HEK293 (cell line): ENCODE measurements at regions not wholly inside any gene's neighbourhood (a gene's known extent, or its start where the extent isn't known, plus 50 kb on each side); places are given as distances from the start of the nearest gene placed in this dataset.

Experiments used
- CTCF ChIA-PET: fragments of 350-600 bp; formaldehyde crosslinking; extraction: SDS; loops from one replicate; lab custom pipeline; 2021; ENCODE audit warnings: antibody characterized with exemption; lab: Yijun Ruan, JAX
- POLR2A ChIA-PET: fragments of 300-600 bp; formaldehyde crosslinking; extraction: SDS; loops from one replicate; lab custom pipeline; 2020; ENCODE audit warnings: antibody characterized with exemption, inconsistent platforms; lab: Yijun Ruan, JAX
- H3K27ac ChIP-seq: fragments of 200-500 bp; sonication (Bioruptor generic); 2 replicates; pipeline ENCODE4 v1.5.1; 2014; ENCODE audit warnings: low read depth, low read length, control low read depth, inconsistent platforms; ENCODE audit errors: extremely low read depth
- H3K36me3 ChIP-seq, 2 experiments: fragments of 200-500 bp in 1 of 2; sonication (Bioruptor generic) in 1 of 2; 1 replicate in 1 of 2; 2 replicates in 1 of 2; pipeline ENCODE4 v1.5.1; 2014 to 2017; ENCODE audit warnings: inconsistent platforms in 2 of 2, low read length in 2 of 2; ENCODE audit not compliant: control insufficient read depth in 2 of 2, insufficient read depth in 1 of 2
- H3K4me1 ChIP-seq: fragments of 200-500 bp; sonication (Bioruptor generic); 2 replicates; pipeline ENCODE4 v1.5.1; 2014; ENCODE audit warnings: mild to moderate bottlenecking, low read length, inconsistent platforms; ENCODE audit not compliant: control insufficient read depth, insufficient read depth
- H3K4me3 ChIP-seq: 2 replicates; pipeline ENCODE4 v1.5.1; 2011; ENCODE audit warnings: low read depth, mild to moderate bottlenecking, control low read depth, low read length, moderate library complexity
- H3K9me3 ChIP-seq: fragments of 200-500 bp; sonication (Bioruptor generic); 2 replicates; pipeline ENCODE4 v1.5.1; 2014; ENCODE audit warnings: low read depth, low read length, inconsistent platforms; ENCODE audit not compliant: control insufficient read depth, insufficient read depth
- ATF2 ChIP-seq: fragments of 450-650 bp; formaldehyde crosslinking; IDR thresholded peaks from 2 replicates; pipeline ENCODE4 v1.5.1; 2016; ENCODE audit warnings: missing biosample characterization, missing genetic modification characterization, low read depth
- BCL11A ChIP-seq: fragments of 450-650 bp; formaldehyde crosslinking; IDR thresholded peaks from 2 replicates; pipeline ENCODE4 v1.5.1; 2016; ENCODE audit warnings: low read depth, missing biosample characterization, missing genetic modification characterization
- PATZ1 ChIP-seq: fragments of 450-650 bp; formaldehyde crosslinking; IDR thresholded peaks from 2 replicates; pipeline ENCODE4 v1.5.1; 2016; ENCODE audit warnings: missing biosample characterization, missing genetic modification characterization
- PRDM4 ChIP-seq: fragments of 450-650 bp; formaldehyde crosslinking; IDR thresholded peaks from 2 replicates; pipeline ENCODE4 v1.5.1; 2017; ENCODE audit warnings: missing biosample characterization, missing genetic modification characterization
- REPIN1 ChIP-seq: fragments of 450-650 bp; formaldehyde crosslinking; IDR thresholded peaks from 2 replicates; pipeline ENCODE4 v1.5.1; 2017; ENCODE audit warnings: missing biosample characterization, missing genetic modification characterization, low read depth
- SP2 ChIP-seq: fragments of 450-650 bp; formaldehyde crosslinking; IDR thresholded peaks from 2 replicates; pipeline ENCODE4 v1.5.1; 2016; ENCODE audit warnings: missing biosample characterization, missing genetic modification characterization
- SP3 ChIP-seq: fragments of 450-650 bp; formaldehyde crosslinking; IDR thresholded peaks from 2 replicates; pipeline ENCODE4 v1.5.1; 2016; ENCODE audit warnings: missing biosample characterization, missing genetic modification characterization
- TSHZ1 ChIP-seq: fragments of 450-650 bp; formaldehyde crosslinking; IDR thresholded peaks from 2 replicates; pipeline ENCODE4 v1.5.1; 2016; ENCODE audit warnings: missing biosample characterization, missing genetic modification characterization, borderline replicate concordance
- WT1 ChIP-seq: fragments of 450-650 bp; formaldehyde crosslinking; IDR thresholded peaks from 2 replicates; pipeline ENCODE4 v1.5.1; 2016; ENCODE audit warnings: missing biosample characterization, missing genetic modification characterization
- ZNF121 ChIP-seq: fragments of 450-650 bp; formaldehyde crosslinking; IDR thresholded peaks from 2 replicates; pipeline ENCODE4 v1.5.1; 2016; ENCODE audit warnings: missing biosample characterization, missing genetic modification characterization
- ZNF155 ChIP-seq: fragments of 450-650 bp; formaldehyde crosslinking; IDR thresholded peaks from 2 replicates; pipeline ENCODE4 v1.5.1; 2016; ENCODE audit warnings: missing biosample characterization, missing genetic modification characterization
- ZNF18 ChIP-seq: fragments of 450-650 bp; formaldehyde crosslinking; IDR thresholded peaks from 2 replicates; pipeline ENCODE4 v1.5.1; 2016; ENCODE audit warnings: missing biosample characterization, missing genetic modification characterization
- ZNF2 ChIP-seq: fragments of 450-650 bp; formaldehyde crosslinking; IDR thresholded peaks from 2 replicates; pipeline ENCODE4 v1.5.1; 2016; ENCODE audit warnings: missing biosample characterization, missing genetic modification characterization
- ZNF23 ChIP-seq: fragments of 450-650 bp; formaldehyde crosslinking; IDR thresholded peaks from 2 replicates; pipeline ENCODE4 v1.5.1; 2016; ENCODE audit warnings: missing biosample characterization, missing genetic modification characterization, borderline replicate concordance
- ZNF24 ChIP-seq: fragments of 450-650 bp; formaldehyde crosslinking; IDR thresholded peaks from 2 replicates; pipeline ENCODE4 v1.5.1; 2016; ENCODE audit warnings: missing biosample characterization, missing genetic modification characterization
- ZNF292 ChIP-seq: fragments of 450-650 bp; formaldehyde crosslinking; IDR thresholded peaks from 2 replicates; pipeline ENCODE4 v1.5.1; 2016; ENCODE audit warnings: low read depth, missing biosample characterization, missing genetic modification characterization, borderline replicate concordance
- ZNF398 ChIP-seq: fragments of 450-650 bp; formaldehyde crosslinking; IDR thresholded peaks from 2 replicates; pipeline ENCODE4 v1.5.1; 2017; ENCODE audit warnings: missing biosample characterization, missing genetic modification characterization
- ZNF549 ChIP-seq: fragments of 450-650 bp; IDR thresholded peaks from 2 replicates; pipeline ENCODE4 v1.5.1; 2018; ENCODE audit warnings: missing biosample characterization, missing genetic modification characterization, mild to moderate bottlenecking, inconsistent platforms, moderate library complexity
- ZNF654 ChIP-seq: fragments of 450-650 bp; formaldehyde crosslinking; IDR thresholded peaks from 2 replicates; pipeline ENCODE4 v1.5.1; 2016; ENCODE audit warnings: low read depth, missing biosample characterization, missing genetic modification characterization
- ZNF785 ChIP-seq: fragments of 450-650 bp; formaldehyde crosslinking; IDR thresholded peaks from 2 replicates; pipeline ENCODE4 v1.5.1; 2016; ENCODE audit warnings: missing biosample characterization, missing genetic modification characterization
- ZNF837 ChIP-seq: fragments of 450-650 bp; formaldehyde crosslinking; IDR thresholded peaks from 2 replicates; pipeline ENCODE4 v1.5.1; 2016; ENCODE audit warnings: missing biosample characterization, missing genetic modification characterization

GRCh38 chr5:125228363-125229070 lies 482.1 kb upstream of the ZNF608 start (continued):
- TF ChIP-seq SP2 (tag by site-specific recombination): no peak

GRCh38 chr5:125229556-125229955 lies 483.1 kb upstream of the ZNF608 start:
- peaks cover 5% of the 10 kb centered on the region; the same call in 1 of the 2 replicates for H3K4me1 ChIP-seq
- POLR2A ChIA-PET: no interaction called here
- TF ChIP-seq ZNF837 (tag by site-specific recombination) (no peak), ZNF292 (tag by site-specific recombination) (no peak), SP3 (no peak), TSHZ1 (no peak), ZNF121 (tag by site-specific recombination) (no peak), PRDM4 (no peak), BCL11A (no peak), ZNF398 (tag by site-specific recombination) (no peak), ATF2 (tag by site-specific recombination) (no peak), ZNF155 (tag by site-specific recombination) (no peak), ZNF23 (no peak), ZNF24 (no peak), REPIN1 (tag by site-specific recombination) (no peak)
- H3K4me3 ChIP-seq: no peak overlapping the region
- CTCF ChIA-PET: no interaction called here
- H3K9me3 ChIP-seq: no peaks in the 10 kb centered on the region
- H3K36me3 ChIP-seq: no peaks in the 10 kb centered on the region
- H3K27ac ChIP-seq: no peak overlapping the region

GRCh38 chr5:125232779-125233230 lies 486.4 kb upstream of the ZNF608 start:
- H3K4me3 ChIP-seq: no peak overlapping the region
- no peaks in the 10 kb centered on the region for H3K9me3 ChIP-seq
- peaks cover 2% of the 10 kb centered on the region; the same call in 1 of the 2 replicates for H3K4me1 ChIP-seq
- ChIA-PET POLR2A (no interaction called here), CTCF (no interaction called here)
- no peaks in the 10 kb centered on the region for H3K36me3 ChIP-seq
- H3K27ac ChIP-seq: no peak overlapping the region
- TF ChIP-seq ZNF785: no peak
- TF ChIP-seq PATZ1: no peak
- no peak for TF ChIP-seq ZNF2
- no peak for TF ChIP-seq WT1
- TF ChIP-seq ZNF18 (tag by site-specific recombination): no peak
- TF ChIP-seq ZNF549: no peak
- no peak for TF ChIP-seq ZNF654 (tag by site-specific recombination)
